ENCODE measurements at regions not wholly inside any gene's neighbourhood (a gene's known extent, or its start where the extent isn't known, plus 50 kb on each side); places are given as distances from the start of the nearest gene placed in this dataset.
"Not testable (repeated sequence)": the region's sequence is repeated elsewhere in the genome, so short reads cannot be mapped to it uniquely, and the experiment has no call there.

GRCh38 chr5:52626312-52626711, 161.4 kb upstream of the ITGA1 start:
- DNase-seq: no peak
- H3K4me1 ChIP-seq (ENCODE audit: control insufficient read depth in 1 of 2, extremely low read depth in 1 of 2, insufficient read depth in 2 of 2, low read length in 2 of 2): no peaks in the 10 kb centered on the region
- CTCF ChIA-PET: interaction anchor here in 1 of 2 donors (0.6 kb wide), 1 partner anchor 20 kb away, joined by 3 read pairs; no protein-coding TSS in a partner anchor
- Mint-ChIP-seq H3K4me1 (no peaks in the 10 kb centered on the region), H3K36me3 (no peaks in the 10 kb centered on the region), H3K27me3 (peaks cover 16 to 29% of the 10 kb centered on the region in 2 donors), H3K27ac (no peak overlapping the region), H3K9me3 (peaks cover 0 to 6% (median 5%) of the 10 kb centered on the region in 3 donors), H3K4me3 (no peak overlapping the region)
- POLR2A ChIA-PET: no interaction called here
- ATAC-seq (replicated peaks in 1 of 4): no peak
- H3K27ac ChIP-seq (ENCODE audit: low read length): no peak overlapping the region
- H3K9me3 ChIP-seq: no peaks in the 10 kb centered on the region
- peaks cover 0 to 3% of the 10 kb centered on the region in 2 experiments for H3K27me3 ChIP-seq (replicated peaks in 1 of 2; ENCODE audit: control insufficient read depth in 2 of 2, extremely low read depth in 1 of 2, insufficient read depth in 2 of 2, low read length in 1 of 2)
- H3K36me3 ChIP-seq (ENCODE audit: control insufficient read depth in 2 of 2, extremely low read depth in 1 of 2, insufficient read depth in 1 of 2, low read length in 1 of 2): no peaks in the 10 kb centered on the region
- no CpG with 5 or more reads among the region's 3 CpGs for WGBS (ENCODE audit: insufficient coverage)
- no peak overlapping the region for H3K4me3 ChIP-seq (ENCODE audit: control insufficient read depth in 1 of 2, extremely low read depth in 1 of 2, low read length in 1 of 2)

- Histone ChIP-seq H3K27ac (ENCODE audit: low read length) (no peak overlapping the region), H3K27me3 (replicated peaks in 1 of 2; ENCODE audit: control insufficient read depth in 2 of 2, extremely low read depth in 1 of 2, insufficient read depth in 2 of 2, low read length in 1 of 2) (peaks cover 0 to 5% of the 10 kb centered on the region in 2 experiments), H3K4me1 (ENCODE audit: control insufficient read depth in 1 of 2, extremely low read depth in 1 of 2, insufficient read depth in 2 of 2, low read length in 2 of 2) (no peaks in the 10 kb centered on the region), H3K9me3 (no peaks in the 10 kb centered on the region), H3K4me3 (ENCODE audit: control insufficient read depth in 1 of 2, extremely low read depth in 1 of 2, low read length in 1 of 2) (no peak overlapping the region), H3K36me3 (ENCODE audit: control insufficient read depth in 2 of 2, extremely low read depth in 1 of 2, insufficient read depth in 1 of 2, low read length in 1 of 2) (no peaks in the 10 kb centered on the region)
- Mint-ChIP-seq H3K36me3 (no peaks in the 10 kb centered on the region), H3K27me3 (peaks cover 17 to 34% of the 10 kb centered on the region in 2 donors), H3K9me3 (peaks cover 0 to 9% (median 6%) of the 10 kb centered on the region in 3 donors), H3K27ac (no peak overlapping the region), H3K4me1 (no peaks in the 10 kb centered on the region), H3K4me3 (no peak overlapping the region)
- ATAC-seq (replicated peaks in 1 of 4) (no peak), DNase-seq (no peak)
- CTCF ChIA-PET: no interaction called here
- no CpG with 5 or more reads among the region's 1 CpG for WGBS (ENCODE audit: insufficient coverage)
- POLR2A ChIA-PET: interaction anchor here in 1 of 2 donors (0.6 kb wide), 1 partner anchor 64 kb away, joined by 3 read pairs; no protein-coding TSS in a partner anchor
Observed at GRCh38 chr5:52627740-52628139, 160.0 kb upstream of the ITGA1 start.

- Mint-ChIP-seq H3K4me3 (no peak overlapping the region), H3K9me3 (peaks cover 0 to 4% (median 0%) of the 10 kb centered on the region in 3 donors), H3K27ac (no peak overlapping the region), H3K36me3 (no peaks in the 10 kb centered on the region), H3K27me3 (peaks cover 20 to 41% of the 10 kb centered on the region in 2 donors), H3K4me1 (no peaks in the 10 kb centered on the region)
- no peak for DNase-seq
- no peaks in the 10 kb centered on the region for H3K4me1 ChIP-seq (ENCODE audit: control insufficient read depth in 1 of 2, extremely low read depth in 1 of 2, insufficient read depth in 2 of 2, low read length in 2 of 2)
- H3K27ac ChIP-seq (ENCODE audit: low read length): no peak overlapping the region
- POLR2A ChIA-PET: no interaction called here
- WGBS (ENCODE audit: insufficient coverage): no CpG with 5 or more reads among the region's 1 CpG
- H3K9me3 ChIP-seq: no peaks in the 10 kb centered on the region
- H3K27me3 ChIP-seq (replicated peaks in 1 of 2; ENCODE audit: control insufficient read depth in 2 of 2, extremely low read depth in 1 of 2, insufficient read depth in 2 of 2, low read length in 1 of 2): peaks cover 0 to 5% of the 10 kb centered on the region in 2 experiments
- H3K4me3 ChIP-seq (ENCODE audit: control insufficient read depth in 1 of 2, extremely low read depth in 1 of 2, low read length in 1 of 2): no peak overlapping the region
- ATAC-seq (replicated peaks in 1 of 4): no peak
- H3K36me3 ChIP-seq (ENCODE audit: control insufficient read depth in 2 of 2, extremely low read depth in 1 of 2, insufficient read depth in 1 of 2, low read length in 1 of 2): no peaks in the 10 kb centered on the region
- CTCF ChIA-PET: no interaction called here
Observed at GRCh38 chr5:52632281-52632680, 155.4 kb upstream of the ITGA1 start.

GRCh38 chr5:52634171-52634570, 153.5 kb upstream of the ITGA1 start:
- POLR2A ChIA-PET; H3K4me1 Mint-ChIP-seq; H3K36me3 ChIP-seq (ENCODE audit: control insufficient read depth in 2 of 2, extremely low read depth in 1 of 2, insufficient read depth in 1 of 2, low read length in 1 of 2); H3K4me1 ChIP-seq (ENCODE audit: control insufficient read depth in 1 of 2, extremely low read depth in 1 of 2, insufficient read depth in 2 of 2, low read length in 2 of 2); DNase-seq; H3K36me3 Mint-ChIP-seq; H3K9me3 Mint-ChIP-seq; H3K9me3 ChIP-seq; ATAC-seq (replicated peaks in 1 of 4); H3K4me3 ChIP-seq (ENCODE audit: control insufficient read depth in 1 of 2, extremely low read depth in 1 of 2, low read length in 1 of 2); CTCF ChIA-PET; H3K4me3 Mint-ChIP-seq; H3K27me3 ChIP-seq (replicated peaks in 1 of 2; ENCODE audit: control insufficient read depth in 2 of 2, extremely low read depth in 1 of 2, insufficient read depth in 2 of 2, low read length in 1 of 2); H3K27ac ChIP-seq (ENCODE audit: low read length); H3K27ac Mint-ChIP-seq: not testable (repeated sequence)
- H3K27me3 Mint-ChIP-seq: peaks cover 15 to 38% of the 10 kb centered on the region in 2 donors
- WGBS (ENCODE audit: insufficient coverage): no CpG with 5 or more reads among the region's 4 CpGs

GRCh38 chr5:52638732-52639131, 149.0 kb upstream of the ITGA1 start:
- ATAC-seq (replicated peaks in 1 of 4) (no peak), DNase-seq (no peak)
- Histone ChIP-seq H3K27me3 (replicated peaks in 1 of 2; ENCODE audit: control insufficient read depth in 2 of 2, extremely low read depth in 1 of 2, insufficient read depth in 2 of 2, low read length in 1 of 2) (no peaks in the 10 kb centered on the region), H3K27ac (ENCODE audit: low read length) (no peak overlapping the region), H3K4me3 (ENCODE audit: control insufficient read depth in 1 of 2, extremely low read depth in 1 of 2, low read length in 1 of 2) (no peak overlapping the region), H3K36me3 (ENCODE audit: control insufficient read depth in 2 of 2, extremely low read depth in 1 of 2, insufficient read depth in 1 of 2, low read length in 1 of 2) (no peaks in the 10 kb centered on the region), H3K9me3 (no peaks in the 10 kb centered on the region), H3K4me1 (ENCODE audit: control insufficient read depth in 1 of 2, extremely low read depth in 1 of 2, insufficient read depth in 2 of 2, low read length in 2 of 2) (no peaks in the 10 kb centered on the region)
- Mint-ChIP-seq H3K4me3 (no peak overlapping the region), H3K4me1 (no peaks in the 10 kb centered on the region), H3K9me3 (peaks cover 5 to 11% (median 6%) of the 10 kb centered on the region in 3 donors), H3K36me3 (no peaks in the 10 kb centered on the region), H3K27me3 (peaks cover 4 to 14% of the 10 kb centered on the region in 2 donors), H3K27ac (no peak overlapping the region)
- WGBS (ENCODE audit: insufficient coverage): no CpG with 5 or more reads among the region's 1 CpG
- ChIA-PET CTCF (no interaction called here), POLR2A (no interaction called here)

- Histone ChIP-seq H3K4me3 (ENCODE audit: control insufficient read depth in 1 of 2, extremely low read depth in 1 of 2, low read length in 1 of 2) (no peak overlapping the region), H3K27ac (ENCODE audit: low read length) (no peak overlapping the region), H3K27me3 (replicated peaks in 1 of 2; ENCODE audit: control insufficient read depth in 2 of 2, extremely low read depth in 1 of 2, insufficient read depth in 2 of 2, low read length in 1 of 2) (no peaks in the 10 kb centered on the region), H3K36me3 (ENCODE audit: control insufficient read depth in 2 of 2, extremely low read depth in 1 of 2, insufficient read depth in 1 of 2, low read length in 1 of 2) (no peaks in the 10 kb centered on the region), H3K9me3 (no peaks in the 10 kb centered on the region), H3K4me1 (ENCODE audit: control insufficient read depth in 1 of 2, extremely low read depth in 1 of 2, insufficient read depth in 2 of 2, low read length in 2 of 2) (no peaks in the 10 kb centered on the region)
- H3K27me3 Mint-ChIP-seq: peaks cover 9% of the 10 kb centered on the region in 2 donors
- ATAC-seq (replicated peaks in 1 of 4) (no peak), DNase-seq (no peak)
- peaks cover 6 to 8% (median 7%) of the 10 kb centered on the region in 3 donors for H3K9me3 Mint-ChIP-seq
- WGBS (ENCODE audit: insufficient coverage): no CpG with 5 or more reads among the region's 2 CpGs
- ChIA-PET CTCF (no interaction called here), POLR2A (no interaction called here)
- H3K27ac Mint-ChIP-seq: no peak overlapping the region
- H3K4me3 Mint-ChIP-seq: no peak overlapping the region
- no peaks in the 10 kb centered on the region for H3K4me1 Mint-ChIP-seq
- H3K36me3 Mint-ChIP-seq: no peaks in the 10 kb centered on the region
Observed at GRCh38 chr5:52648726-52649125, 139.0 kb upstream of the ITGA1 start.

- H3K9me3 Mint-ChIP-seq: no peaks in the 10 kb centered on the region
- WGBS (ENCODE audit: insufficient coverage): no CpG with 5 or more reads among the region's 1 CpG
- H3K4me1 Mint-ChIP-seq: no peaks in the 10 kb centered on the region
- H3K4me3 Mint-ChIP-seq: no peak overlapping the region
- H3K4me3 ChIP-seq (ENCODE audit: control insufficient read depth in 1 of 2, extremely low read depth in 1 of 2, low read length in 1 of 2): no peak overlapping the region
- H3K27ac Mint-ChIP-seq: no peak overlapping the region
- peaks cover 13 to 19% of the 10 kb centered on the region in 2 donors for H3K27me3 Mint-ChIP-seq
- no peaks in the 10 kb centered on the region for H3K36me3 Mint-ChIP-seq
- no peaks in the 10 kb centered on the region for H3K36me3 ChIP-seq (ENCODE audit: control insufficient read depth in 2 of 2, extremely low read depth in 1 of 2, insufficient read depth in 1 of 2, low read length in 1 of 2)
- H3K27me3 ChIP-seq (replicated peaks in 1 of 2; ENCODE audit: control insufficient read depth in 2 of 2, extremely low read depth in 1 of 2, insufficient read depth in 2 of 2, low read length in 1 of 2): no peaks in the 10 kb centered on the region
- ATAC-seq (replicated peaks in 1 of 4) (no peak), DNase-seq (no peak)
- POLR2A ChIA-PET: no interaction called here
- CTCF ChIA-PET: interaction anchor here (0.6 to 4.4 kb wide), 9 partner anchors 9 to 1757 kb away, joined by 3 to 19 read pairs (median 4); no protein-coding TSS in a partner anchor
- H3K9me3 ChIP-seq: no peaks in the 10 kb centered on the region
- H3K27ac ChIP-seq (ENCODE audit: low read length): no peak overlapping the region
- peaks cover 0 to 4% of the 10 kb centered on the region in 2 experiments for H3K4me1 ChIP-seq (ENCODE audit: control insufficient read depth in 1 of 2, extremely low read depth in 1 of 2, insufficient read depth in 2 of 2, low read length in 2 of 2)
Observed at GRCh38 chr5:52655163-52655562, 132.6 kb upstream of the ITGA1 start.

All from T-cell (primary cell).